Right cardiac atrium (tissue), 5 donors: ENCODE measurements at regions not wholly inside any gene's neighbourhood (a gene's known extent, or its start where the extent isn't known, plus 50 kb on each side); places are given as distances from the start of the nearest gene placed in this dataset.
A peak's percentile ranks its signal among the peaks of the same experiment; 100 is the strongest.

Source experiments
- ATAC-seq, 2 donors: fragments of 200-7000 bp; cut with Tn5 transposase; one replicate each; pipeline versions ENCODE4 v1.8.0 to v1.9.1; 2020; ENCODE audit warnings: moderate library complexity in 2 of 2, mild to moderate bottlenecking in 1 of 2
- DNase-seq, 3 donors: peaks; one replicate each; pipeline ENCODE4 v3.0.0-alpha.2; 2020
- H3K27ac ChIP-seq: one replicate; pipeline ENCODE4 v1.5.1; 2013; ENCODE audit warnings: mild to moderate bottlenecking, low read length, control low read depth, moderate library complexity
- H3K27me3 ChIP-seq: one replicate; pipeline ENCODE4 v1.6.1; 2013; ENCODE audit not compliant: control insufficient read depth, insufficient read depth
- H3K4me1 ChIP-seq: one replicate; pipeline ENCODE4 v1.6.1; 2013; ENCODE audit warnings: low read length; ENCODE audit not compliant: control insufficient read depth, insufficient read depth
- H3K4me3 ChIP-seq: one replicate; pipeline ENCODE4 v1.5.1; 2013; ENCODE audit warnings: low read length, control low read depth
- H3K9me3 ChIP-seq: one replicate; pipeline ENCODE4 v1.6.1; 2013; ENCODE audit warnings: low read length; ENCODE audit not compliant: control insufficient read depth
- WGBS: extraction: QIAGEN DNeasy Blood & Tissue Kit; methylation state at CpG from one replicate; pipeline ENCODE4 v1.1.7; 2013; 5-methylcytosine and 5-hydroxymethylcytosine counted together
- intact Hi-C, 4 donors: fragments of 100-400 bp; cut with DNase I; formaldehyde crosslinking; loops; one replicate each; pipeline versions ENCODE4 v1.11.0 to v1.14.0; 2022 to 2023
- donor health status: healthy with polysubstance abuse.
- donor health status: DM: no; HTN: yes; CAD: no.
- donor health status: DM: no; HTN: no; CAD: no.
- donor health status: DM: no; HTN: yes; CAD: no; lungs with severe emphysema.
- donor health status: DM: yes; HTN: yes; CAD: no.

DNA sequence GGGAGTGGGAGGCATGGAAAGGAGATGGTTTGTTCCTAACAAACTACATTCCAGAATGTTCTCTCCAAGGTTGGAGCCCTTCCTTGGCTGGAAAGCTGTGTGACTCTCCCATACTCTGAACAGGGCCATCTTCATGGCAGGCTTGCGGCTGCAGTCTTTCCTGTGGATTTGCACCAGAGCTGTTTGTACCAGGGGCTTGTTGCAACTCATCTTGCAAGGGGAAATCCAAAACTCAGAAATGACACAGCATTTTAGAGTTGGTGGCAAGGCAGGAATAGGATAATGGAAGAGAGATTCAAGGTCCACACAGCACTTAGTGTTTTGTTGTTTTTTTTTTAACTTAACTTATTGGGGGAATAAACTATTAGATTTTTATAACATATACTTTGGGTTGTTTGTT lies 73.7 kb upstream of the ZNF516 start:
- Histone ChIP-seq H3K9me3 (no peaks in the 10 kb centered on the region), H3K27ac (no peak overlapping the region), H3K4me3 (no peak overlapping the region), H3K27me3 (no peaks in the 10 kb centered on the region), H3K4me1 (peaks cover 2% of the 10 kb centered on the region)
- intact Hi-C loops: no loop called here
- WGBS: 90% methylated on average over 1 of the region's 1 CpG
- DNase-seq: no peak
- no peak for ATAC-seq

DNA sequence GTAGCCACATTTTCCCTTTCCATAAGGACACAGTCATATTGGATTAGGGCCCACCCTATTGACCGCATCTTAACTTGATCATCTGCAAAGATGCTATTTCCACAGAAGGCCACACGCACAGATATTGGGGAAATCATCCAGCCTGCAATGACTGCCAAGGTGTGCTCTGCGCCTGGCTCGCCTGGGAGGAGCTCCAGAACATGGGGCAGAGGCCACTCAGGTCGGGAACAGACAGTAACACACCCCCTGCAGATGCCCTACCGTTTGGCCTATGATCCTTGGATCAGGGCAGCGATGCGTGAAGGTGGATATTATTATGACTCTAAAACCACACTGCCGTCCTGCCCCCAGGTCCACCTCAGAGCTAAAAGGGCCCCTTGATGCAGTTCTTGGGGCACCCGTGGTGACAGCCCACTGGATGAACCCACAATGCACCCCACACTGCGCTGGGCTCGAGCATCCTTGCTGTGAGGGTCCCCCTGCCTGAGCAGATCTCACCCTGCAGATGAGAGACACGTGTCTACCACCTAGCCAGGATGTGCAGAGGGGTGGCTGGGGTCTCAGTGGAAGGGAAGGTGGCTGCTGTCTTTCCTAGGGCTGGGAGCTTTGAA lies 72.9 kb upstream of the ZNF516 start:
- no peaks in the 10 kb centered on the region for H3K27me3 ChIP-seq
- 90% methylated on average over 13 of the region's 13 CpGs for WGBS

DNA sequence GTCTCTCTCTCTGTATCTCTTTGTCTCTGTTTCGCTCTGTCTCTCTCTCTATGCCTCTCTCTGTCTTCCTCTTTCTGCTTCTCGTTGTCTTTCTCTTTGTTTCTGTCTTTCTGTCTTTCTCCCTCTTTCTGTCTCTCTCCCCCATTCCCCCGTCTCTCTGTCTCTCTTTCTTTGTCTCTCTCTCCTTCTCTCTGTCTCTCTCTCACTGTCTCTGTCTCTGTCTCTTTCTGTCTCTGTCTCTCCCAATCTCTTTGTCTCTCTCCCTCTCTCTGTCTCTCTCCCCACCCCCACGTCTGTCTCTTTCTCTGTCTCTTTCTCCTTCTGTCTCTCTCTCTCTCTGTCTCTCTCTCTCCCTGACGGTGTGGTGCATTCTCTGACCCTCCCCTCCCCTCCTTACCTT lies 71.9 kb upstream of the ZNF516 start:
- H3K9me3 ChIP-seq: no peaks in the 10 kb centered on the region
- no peaks in the 10 kb centered on the region for H3K27me3 ChIP-seq
- no peak overlapping the region for H3K4me3 ChIP-seq
- no peak overlapping the region for H3K27ac ChIP-seq
- 87% methylated on average over 5 of the region's 5 CpGs for WGBS
- ATAC-seq (no peak), DNase-seq (no peak)
- peaks cover 2% of the 10 kb centered on the region for H3K4me1 ChIP-seq
- intact Hi-C loops: no loop called here

More for the DNA sequence above, 72.9 kb upstream of the ZNF516 start:
- no peaks in the 10 kb centered on the region for H3K9me3 ChIP-seq
- H3K27ac ChIP-seq: no peak overlapping the region
- H3K4me3 ChIP-seq: no peak overlapping the region
- peaks cover 2% of the 10 kb centered on the region for H3K4me1 ChIP-seq
- intact Hi-C loops: no loop called here
- ATAC-seq (no peak), DNase-seq (no peak)

DNA sequence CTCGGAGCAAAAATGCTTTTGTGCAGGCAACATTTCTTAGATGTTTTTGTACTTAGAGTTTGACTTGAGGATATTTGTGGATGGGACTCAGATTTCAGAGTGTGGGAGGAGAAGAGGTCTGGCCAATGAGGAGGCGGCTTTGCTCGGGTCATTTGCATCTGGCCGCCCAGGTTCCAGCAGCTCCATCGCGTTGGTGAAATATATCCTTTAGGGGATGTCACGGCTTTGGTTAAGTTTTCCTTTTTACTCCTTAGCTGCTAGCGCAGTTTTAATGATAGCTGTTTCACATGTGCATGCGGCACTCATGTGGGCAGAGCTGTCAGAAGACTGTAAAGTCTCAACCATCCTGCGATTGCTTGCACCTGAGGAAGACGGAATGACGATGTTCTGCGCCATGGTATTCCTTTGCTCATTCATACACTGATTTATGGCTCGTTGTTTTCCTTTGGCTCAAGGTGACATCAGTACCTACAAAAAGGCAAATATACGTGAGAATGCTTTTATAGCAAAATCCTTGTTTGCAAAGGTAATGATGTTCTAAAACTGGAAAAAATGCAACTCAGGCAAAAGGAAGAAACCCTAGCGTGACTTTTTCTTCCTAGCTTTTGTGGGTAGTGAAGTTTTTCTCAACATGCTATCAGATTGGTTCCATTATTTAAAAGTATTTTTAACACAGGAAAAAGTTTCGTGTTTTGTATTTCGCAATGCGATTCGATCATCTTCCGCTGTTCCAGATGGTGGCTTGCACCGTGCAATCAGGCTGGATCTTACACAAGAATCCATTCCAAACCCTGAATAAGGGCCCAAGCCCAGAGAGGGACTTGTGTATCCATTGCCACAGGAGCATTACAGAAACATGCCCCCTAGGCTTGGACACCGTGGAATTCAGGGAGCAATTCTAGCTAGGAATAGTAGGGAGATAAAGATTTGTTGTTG lies 70.5 kb upstream of the ZNF516 start:
- no peaks in the 10 kb centered on the region for H3K27me3 ChIP-seq
- intact Hi-C loops: no loop called here

DNA sequence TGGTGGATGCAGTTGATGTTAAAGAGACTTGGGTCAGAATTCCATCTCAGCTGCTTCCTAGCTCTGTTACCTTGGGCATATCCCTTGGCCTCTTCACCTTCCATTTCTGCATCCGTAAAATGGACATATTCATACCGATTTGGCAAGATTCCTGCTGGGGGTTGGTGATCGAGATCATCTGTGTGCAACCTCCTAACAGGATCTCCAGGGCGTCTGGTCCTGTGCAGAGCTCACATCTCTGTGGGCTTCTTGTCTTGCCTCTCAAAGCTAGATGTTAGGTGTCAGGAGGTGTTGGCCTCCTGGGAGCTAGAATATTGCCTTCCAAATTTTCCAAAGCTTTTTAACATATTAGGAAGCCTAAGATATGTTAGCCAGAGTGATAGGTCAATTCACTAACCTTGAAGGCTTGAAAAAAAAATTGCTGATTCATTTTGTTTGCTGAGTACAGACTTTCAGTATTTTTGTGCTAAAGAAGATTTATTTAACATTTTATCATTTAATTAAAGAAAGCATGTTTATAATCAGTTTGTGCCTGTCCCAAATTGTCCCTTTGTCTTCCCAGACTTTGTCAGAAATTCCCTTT lies 69.7 kb upstream of the ZNF516 start:
- Histone ChIP-seq H3K27me3 (no peaks in the 10 kb centered on the region), H3K4me3 (peak overlapping the region; percentile 17), H3K27ac (peak overlapping the region; percentile 6), H3K4me1 (peaks cover 2% of the 10 kb centered on the region), H3K9me3 (no peaks in the 10 kb centered on the region)
- ATAC-seq (no peak), DNase-seq (no peak)
- 52% methylated on average over 4 of the region's 4 CpGs for WGBS
- intact Hi-C loops: no loop called here

More for the DNA sequence above, 70.5 kb upstream of the ZNF516 start:
- Histone ChIP-seq H3K9me3 (no peaks in the 10 kb centered on the region), H3K4me1 (peaks cover 2% of the 10 kb centered on the region), H3K4me3 (peak overlapping the region; percentile 17), H3K27ac (peak overlapping the region; percentile 80)
- ATAC-seq (peak; percentile 95 to 97), DNase-seq (peak; percentile 63 to 87 (median 81))
- 28% methylated on average over 23 of the region's 23 CpGs for WGBS

DNA sequence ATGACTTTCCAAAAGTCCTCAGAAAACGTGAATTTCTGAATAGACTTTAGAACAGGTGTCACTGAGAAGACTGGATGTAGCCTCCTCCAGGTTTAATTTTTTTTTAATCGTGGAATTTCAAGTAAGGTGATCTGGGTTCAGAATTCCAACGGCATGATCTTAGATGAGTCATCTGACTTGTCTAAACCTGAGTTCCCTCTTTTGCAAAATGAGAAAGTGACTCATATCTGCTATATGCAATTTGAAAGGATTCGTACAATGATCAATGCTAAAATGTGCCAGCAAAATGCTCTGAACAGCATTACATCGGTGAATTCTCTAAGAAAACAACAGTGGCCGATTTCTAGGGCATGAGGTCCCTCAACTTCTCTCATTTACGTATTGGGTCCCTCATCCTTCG lies 69.1 kb upstream of the ZNF516 start:
- intact Hi-C loops: no loop called here

DNA sequence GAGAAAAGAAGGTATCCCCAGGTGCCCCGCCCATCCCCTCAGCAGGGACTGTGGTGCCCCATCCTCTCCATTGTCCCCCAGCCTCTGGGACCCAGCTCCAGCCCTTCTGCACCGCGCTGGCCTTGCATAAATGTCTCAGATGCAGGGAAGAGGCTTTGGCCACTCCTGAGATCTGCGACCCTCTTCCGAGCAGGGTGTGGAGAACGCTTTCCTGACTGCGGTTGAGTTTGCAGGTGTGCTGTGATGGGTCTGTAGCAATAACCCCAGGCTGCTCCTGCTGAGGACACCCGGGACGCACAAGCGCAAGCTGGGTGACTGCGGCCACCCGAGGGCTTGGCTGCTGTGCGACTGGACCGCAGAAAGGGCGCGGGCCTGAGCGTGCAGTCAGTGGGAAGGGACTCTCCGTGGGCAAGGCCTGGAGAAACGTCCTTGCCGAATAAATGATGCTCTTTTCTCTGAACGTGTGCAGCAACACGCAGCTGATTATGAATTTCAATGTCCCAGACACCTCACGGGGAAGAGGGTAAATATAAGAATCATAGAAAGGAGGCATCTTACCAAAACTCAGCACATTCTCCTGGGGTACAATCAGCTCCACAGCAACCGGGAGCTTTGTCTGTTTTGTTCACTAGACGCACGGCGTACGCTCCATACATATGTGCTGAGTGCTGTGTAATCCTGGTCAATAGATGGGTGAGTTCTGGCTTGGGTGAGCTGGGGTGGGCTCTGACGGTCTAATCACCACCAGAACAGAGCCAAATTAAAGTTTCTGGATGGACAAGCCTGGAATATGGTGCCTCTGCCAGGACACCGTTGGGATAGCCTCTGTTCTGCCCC lies 67.5 kb upstream of the ZNF516 start:
- no peak overlapping the region for H3K27ac ChIP-seq
- peaks cover 2% of the 10 kb centered on the region for H3K4me1 ChIP-seq
- no peak overlapping the region for H3K4me3 ChIP-seq
- DNase-seq: no peak
- no peaks in the 10 kb centered on the region for H3K27me3 ChIP-seq
- ATAC-seq: no peak
- H3K9me3 ChIP-seq: no peaks in the 10 kb centered on the region
- intact Hi-C loops: no loop called here
- 95% methylated on average over 30 of the region's 30 CpGs for WGBS

More for the DNA sequence above, 69.1 kb upstream of the ZNF516 start:
- DNase-seq (no peak), ATAC-seq (no peak)
- Histone ChIP-seq H3K9me3 (no peaks in the 10 kb centered on the region), H3K4me1 (peaks cover 2% of the 10 kb centered on the region), H3K27ac (no peak overlapping the region), H3K27me3 (no peaks in the 10 kb centered on the region), H3K4me3 (no peak overlapping the region)
- 91% methylated on average over 8 of the region's 8 CpGs for WGBS

DNA sequence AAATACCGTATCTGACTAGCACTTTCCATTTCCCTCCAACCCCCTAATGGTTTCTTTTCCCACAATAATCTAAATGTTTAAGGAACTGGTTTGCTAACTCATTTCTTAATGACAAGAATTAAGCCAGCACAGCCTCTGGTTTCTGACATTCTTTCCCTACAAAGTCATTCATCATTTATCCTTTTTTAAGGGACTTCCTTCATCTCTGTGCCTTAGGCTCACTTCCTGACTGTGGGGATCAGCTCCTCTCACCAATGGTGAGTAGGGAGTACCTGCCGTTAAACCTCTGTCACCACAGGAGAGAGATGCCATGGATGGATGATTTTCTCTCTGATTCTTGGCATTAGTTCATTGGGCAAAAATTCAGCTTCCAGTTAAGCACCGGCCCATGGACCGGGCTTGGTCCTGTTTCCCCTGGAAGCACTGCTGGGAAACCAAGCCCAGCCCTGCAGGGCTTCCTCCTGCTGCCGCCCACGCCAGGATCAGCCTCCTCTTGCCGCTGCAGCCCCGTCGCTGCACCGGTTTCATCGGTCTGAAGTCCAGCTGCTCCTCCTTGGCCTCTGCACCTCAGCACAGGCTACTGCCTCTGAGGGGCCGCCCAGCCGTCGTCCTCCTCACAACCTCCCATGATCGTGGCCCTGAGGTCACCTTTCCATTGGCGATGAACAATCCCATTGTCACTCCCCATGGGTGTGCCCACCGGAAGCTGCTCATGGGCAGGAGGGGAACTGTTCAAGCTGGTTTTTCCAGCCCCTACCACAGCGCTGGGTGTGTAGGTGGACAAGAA lies 64.0 kb upstream of the ZNF516 start:
- DNase-seq (no peak), ATAC-seq (peak; percentile 16 to 25)
- H3K9me3 ChIP-seq: no peaks in the 10 kb centered on the region
- no peak overlapping the region for H3K4me3 ChIP-seq
- intact Hi-C loops: no loop called here
- no peaks in the 10 kb centered on the region for H3K27me3 ChIP-seq
- H3K4me1 ChIP-seq: no peaks in the 10 kb centered on the region
- WGBS: 65% methylated on average over 18 of the region's 18 CpGs
- H3K27ac ChIP-seq: no peak overlapping the region

DNA sequence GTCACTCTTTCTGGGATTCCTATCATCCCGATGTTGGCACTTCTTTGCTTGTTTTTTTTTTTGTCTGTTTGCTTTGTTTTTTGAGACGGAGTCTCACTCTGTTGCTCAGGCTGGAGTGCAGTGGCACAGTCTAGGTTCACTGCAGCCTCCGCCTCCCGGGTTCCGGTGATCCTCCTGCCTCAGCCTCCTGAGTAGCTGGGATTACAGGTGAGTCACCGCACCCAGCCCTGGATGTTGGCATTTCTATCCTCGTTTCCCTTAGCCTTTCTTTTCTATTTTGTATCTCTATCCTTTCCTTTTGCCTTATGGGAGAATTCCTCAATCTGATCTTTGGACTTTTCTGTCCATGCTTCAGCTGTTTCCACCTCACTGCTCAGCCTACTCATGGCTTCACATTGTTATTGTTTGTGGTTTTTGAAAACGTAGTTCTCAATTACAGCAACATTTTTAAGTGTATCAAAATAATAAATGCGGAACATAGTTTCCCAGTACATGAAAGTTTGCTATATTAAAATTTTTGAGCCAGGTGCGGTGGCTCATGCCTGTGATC lies 62.1 kb upstream of the ZNF516 start:
- intact Hi-C loops: no loop called here
- 79% methylated on average over 10 of the region's 10 CpGs for WGBS
- no peak for ATAC-seq
- Histone ChIP-seq H3K9me3 (no peaks in the 10 kb centered on the region), H3K4me1 (no peaks in the 10 kb centered on the region), H3K27me3 (no peaks in the 10 kb centered on the region), H3K4me3 (no peak overlapping the region), H3K27ac (no peak overlapping the region)
- no peak for DNase-seq
